ENCODE measurements at regions not wholly inside any gene's neighbourhood (a gene's known extent, or its start where the extent isn't known, plus 50 kb on each side); places are given as distances from the start of the nearest gene placed in this dataset.

DNA sequence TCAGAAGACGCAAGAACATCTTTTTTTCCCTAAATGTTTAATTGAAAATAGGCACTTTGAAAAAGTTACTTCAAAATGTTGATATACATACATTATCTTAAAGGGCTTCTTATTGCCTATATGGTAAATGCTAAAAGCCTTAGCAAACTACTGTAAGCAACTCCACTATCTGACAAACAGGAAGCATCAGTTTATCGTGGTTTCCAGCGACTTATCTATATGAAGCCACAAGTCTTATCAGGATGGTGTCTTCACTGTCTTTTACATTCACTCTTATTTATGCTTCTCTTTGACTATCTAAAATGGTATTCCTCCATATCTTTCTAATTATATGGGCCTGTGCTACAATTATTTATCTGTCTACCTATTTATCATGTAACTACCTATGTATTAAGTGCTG lies 2091.9 kb downstream of the LRRC4C start:
- no peak overlapping the region for H2AFZ ChIP-seq (ENCODE audit: low read length)
- no peak overlapping the region for H3K23ac ChIP-seq (ENCODE audit: insufficient read length, low read depth, low read length)
- H3K56ac ChIP-seq (ENCODE audit: insufficient read length, low read depth, low read length) = no peak overlapping the region
- no peaks in the 10 kb centered on the region for H3K27me3 ChIP-seq (ENCODE audit: insufficient read depth, low read length)
- WGBS (ENCODE audit: extremely low coverage, insufficient read length, low lambda C conversion rate) = no CpG with 5 or more reads among the region's 3 CpGs
- H3K27ac ChIP-seq (ENCODE audit: insufficient read length, low read depth, low read length) = no peak overlapping the region
- H2AK5ac ChIP-seq (ENCODE audit: insufficient read length, low read length) = no peak overlapping the region
- H4K8ac ChIP-seq (replicated peaks; ENCODE audit: insufficient read length, low read depth, low read length) = no peak overlapping the region
- H3T11ph ChIP-seq (ENCODE audit: low read length) = no peak overlapping the region
- no peak for DNase-seq
- no peaks in the 10 kb centered on the region for H3K23me2 ChIP-seq (ENCODE audit: insufficient read length, low read depth, low read length, poor library complexity, severe bottlenecking)
- no peak overlapping the region for H2BK120ac ChIP-seq (ENCODE audit: low read depth, low read length, poor library complexity, severe bottlenecking)
- no peak overlapping the region for H3K4me3 Mint-ChIP-seq
- H3K27ac Mint-ChIP-seq = no peak overlapping the region
- no peak overlapping the region for H4K5ac ChIP-seq (ENCODE audit: insufficient read length, low read depth, low read length)
- no peaks in the 10 kb centered on the region for H3K9me3 ChIP-seq (ENCODE audit: control insufficient read depth, low read depth, low read length)
- H3K4me1 Mint-ChIP-seq = no peaks in the 10 kb centered on the region
- H3K4me2 ChIP-seq (ENCODE audit: insufficient read depth, insufficient read length, low read length) = no peak overlapping the region
- no peak overlapping the region for H2BK5ac ChIP-seq (ENCODE audit: insufficient read length, low read length)
- no peak overlapping the region for H2BK20ac ChIP-seq (ENCODE audit: low read depth, low read length, poor library complexity, severe bottlenecking)
- no peaks in the 10 kb centered on the region for H3K36me3 Mint-ChIP-seq (ENCODE audit: insufficient read depth in 1 of 3, low read depth in 3 of 3)
- no peaks in the 10 kb centered on the region for H3K79me1 ChIP-seq (ENCODE audit: insufficient read depth, low read depth, low read length, poor library complexity, severe bottlenecking)
- no peak overlapping the region for H3K18ac ChIP-seq (ENCODE audit: insufficient read length, low read depth, low read length)
- H4K91ac ChIP-seq (ENCODE audit: insufficient read length, low read depth, low read length) = no peak overlapping the region
- H3K4ac ChIP-seq (ENCODE audit: low read depth, low read length) = no peak overlapping the region
- H3K79me2 ChIP-seq (ENCODE audit: insufficient read depth, low read length) = no peaks in the 10 kb centered on the region
- H3K9me3 Mint-ChIP-seq = no peaks in the 10 kb centered on the region
- no peak for TF ChIP-seq CTCF (conservative IDR thresholded peaks at IDR 0.05)
- H2BK12ac ChIP-seq (ENCODE audit: insufficient read length, low read depth, low read length) = no peak overlapping the region
- H2BK15ac ChIP-seq (ENCODE audit: low read depth, low read length) = no peak overlapping the region
- no peak overlapping the region for H3K9ac ChIP-seq (ENCODE audit: extremely low read depth, insufficient read length, low read length)
- no peaks in the 10 kb centered on the region for H4K20me1 ChIP-seq (ENCODE audit: control insufficient read depth, insufficient read depth, insufficient read length)
- H3K4me1 ChIP-seq (ENCODE audit: insufficient read depth, low read length) = no peaks in the 10 kb centered on the region
- no peak overlapping the region for H3K14ac ChIP-seq (ENCODE audit: insufficient read depth, low read length)
- no peaks in the 10 kb centered on the region for H3K27me3 Mint-ChIP-seq (ENCODE audit: low read depth)
